Neural progenitor cell (in vitro differentiated cells): ENCODE measurements at regions not wholly inside any gene's neighbourhood (a gene's known extent, or its start where the extent isn't known, plus 50 kb on each side); places are given as distances from the start of the nearest gene placed in this dataset.

ENCODE experiments used
- DNase-seq: peaks from one replicate; pipeline ENCODE4 v3.0.0-alpha.2; 2016; ENCODE audit warnings: low spot score
- H2AFZ ChIP-seq: fragments of 200-600 bp; sonication (generic); replicated peaks from 2 replicates; pipeline ENCODE4 v1.6.1; 2016; ENCODE audit warnings: antibody characterized with exemption
- H3F3A ChIP-seq: fragments of 200-600 bp; sonication (generic); 2 replicates; pipeline ENCODE4 v1.6.1; 2016; ENCODE audit warnings: antibody characterized with exemption, low read depth
- H3K27ac ChIP-seq: fragments of 200-600 bp; sonication (generic); 2 replicates; pipeline ENCODE4 v1.5.1; 2016; ENCODE audit warnings: mild to moderate bottlenecking
- H3K27me3 ChIP-seq: fragments of 200-600 bp; sonication (generic); 2 replicates; pipeline ENCODE4 v1.6.1; 2016; ENCODE audit warnings: mild to moderate bottlenecking, moderate library complexity
- H3K36me3 ChIP-seq: fragments of 200-600 bp; sonication (generic); 2 replicates; pipeline ENCODE4 v1.5.1; 2016
- H3K4me1 ChIP-seq: fragments of 200-600 bp; sonication (generic); 2 replicates; pipeline ENCODE4 v1.6.1; 2016; ENCODE audit warnings: mixed run types
- H3K4me2 ChIP-seq: fragments of 200-600 bp; sonication (generic); 2 replicates; pipeline ENCODE4 v1.6.1; 2016
- H3K4me3 ChIP-seq: fragments of 200-600 bp; sonication (generic); 2 replicates; pipeline ENCODE4 v1.5.1; 2016
- H3K79me2 ChIP-seq: fragments of 200-600 bp; sonication (generic); 2 replicates; pipeline ENCODE4 v1.6.1; 2016; ENCODE audit warnings: low read depth
- H3K9ac ChIP-seq: fragments of 200-600 bp; sonication (generic); 2 replicates; pipeline ENCODE4 v1.6.1; 2016
- H3K9me3 ChIP-seq: fragments of 200-600 bp; sonication (generic); 2 replicates; pipeline ENCODE4 v1.5.1; 2016; ENCODE audit warnings: low read depth
- H4K20me1 ChIP-seq: fragments of 200-600 bp; sonication (generic); 2 replicates; pipeline ENCODE4 v1.6.1; 2016; ENCODE audit warnings: low read depth
- H3K27ac Mint-ChIP-seq: 3 replicates; pipeline ENCODE4 v1.8.0; 2021; ENCODE audit warnings: mixed read lengths
- H3K27me3 Mint-ChIP-seq: 2 replicates; pipeline ENCODE4 v1.8.0; 2022; ENCODE audit warnings: low read depth, mild to moderate bottlenecking, inconsistent platforms, moderate library complexity, mixed read lengths; ENCODE audit not compliant: insufficient read depth
- H3K36me3 Mint-ChIP-seq: 3 replicates; pipeline ENCODE4 v1.8.0; 2021; ENCODE audit warnings: mixed read lengths
- H3K4me1 Mint-ChIP-seq: 3 replicates; pipeline ENCODE4 v1.8.0; 2021; ENCODE audit warnings: mixed read lengths
- H3K4me3 Mint-ChIP-seq: 3 replicates; pipeline ENCODE4 v1.8.0; 2021; ENCODE audit warnings: mild to moderate bottlenecking, moderate library complexity, mixed read lengths
- H3K9me3 Mint-ChIP-seq: 3 replicates; pipeline ENCODE4 v1.8.0; 2020; ENCODE audit warnings: mixed read lengths
- CTCF ChIP-seq: fragments of 200-600 bp; sonication (generic); IDR thresholded peaks from 2 replicates; pipeline ENCODE4 v1.5.1; 2017; ENCODE audit warnings: antibody characterized with exemption, mild to moderate bottlenecking
- EZH2 ChIP-seq: fragments of 200-600 bp; sonication (generic); IDR thresholded peaks from 2 replicates; pipeline ENCODE4 v1.6.1; 2017; ENCODE audit warnings: antibody characterized with exemption, mild to moderate bottlenecking, moderate library complexity
- EZH2phosphoT487 ChIP-seq: fragments of 200-600 bp; sonication (generic); IDR thresholded peaks from 2 replicates; pipeline ENCODE4 v1.6.1; 2017; ENCODE audit warnings: antibody characterized with exemption

- H3K27me3 Mint-ChIP-seq: peaks cover 4% of the 10 kb centered on the region
- DNase-seq: no peak
- Histone ChIP-seq H3K4me3 (no peak overlapping the region), H3K9me3 (no peaks in the 10 kb centered on the region), H3K27ac (no peak overlapping the region), H3F3A (peaks cover 9% of the 10 kb centered on the region), H3K36me3 (no peaks in the 10 kb centered on the region), H3K27me3 (no peaks in the 10 kb centered on the region), H3K4me1 (peaks cover 13% of the 10 kb centered on the region), H3K4me2 (no peak overlapping the region), H3K9ac (no peak overlapping the region), H4K20me1 (no peaks in the 10 kb centered on the region), H2AFZ (no peak overlapping the region), H3K79me2 (no peaks in the 10 kb centered on the region)
- H3K36me3 Mint-ChIP-seq: no peaks in the 10 kb centered on the region
- H3K4me3 Mint-ChIP-seq: no peak overlapping the region
- peaks cover 5% of the 10 kb centered on the region for H3K4me1 Mint-ChIP-seq
- no peaks in the 10 kb centered on the region for H3K9me3 Mint-ChIP-seq
- TF ChIP-seq EZH2 (no peak), EZH2phosphoT487 (no peak), CTCF (no peak)
- H3K27ac Mint-ChIP-seq: no peak overlapping the region
These were observed 594.4 kb downstream of the TOX3 start for GRCh38 chr16:51952500-51952899.

- peaks cover 13% of the 10 kb centered on the region for H3K4me1 ChIP-seq
- Mint-ChIP-seq H3K9me3 (no peaks in the 10 kb centered on the region), H3K27me3 (peaks cover 4% of the 10 kb centered on the region), H3K27ac (no peak overlapping the region), H3K4me3 (no peak overlapping the region), H3K4me1 (peaks cover 8% of the 10 kb centered on the region), H3K36me3 (no peaks in the 10 kb centered on the region)
- H3K36me3 ChIP-seq: no peaks in the 10 kb centered on the region
- peaks cover 9% of the 10 kb centered on the region for H3F3A ChIP-seq
- H4K20me1 ChIP-seq: no peaks in the 10 kb centered on the region
- peak overlapping the region; percentile 18 for H3K4me2 ChIP-seq
- H3K79me2 ChIP-seq: no peaks in the 10 kb centered on the region
- H3K4me3 ChIP-seq: no peak overlapping the region
- H3K27me3 ChIP-seq: no peaks in the 10 kb centered on the region
- peak overlapping the region; percentile 34 for H2AFZ ChIP-seq
- peak; percentile 41 for DNase-seq
- no peak overlapping the region for H3K27ac ChIP-seq
- TF ChIP-seq EZH2 (no peak), EZH2phosphoT487 (no peak), CTCF (no peak)
- no peaks in the 10 kb centered on the region for H3K9me3 ChIP-seq
- H3K9ac ChIP-seq: no peak overlapping the region
These were observed 595.2 kb downstream of the TOX3 start for GRCh38 chr16:51951668-51952298.

- peaks cover 9% of the 10 kb centered on the region for H3F3A ChIP-seq
- H3K27me3 ChIP-seq: no peaks in the 10 kb centered on the region
- H4K20me1 ChIP-seq: no peaks in the 10 kb centered on the region
- H3K9ac ChIP-seq: no peak overlapping the region
- Mint-ChIP-seq H3K4me3 (no peak overlapping the region), H3K27me3 (no peaks in the 10 kb centered on the region), H3K36me3 (no peaks in the 10 kb centered on the region), H3K4me1 (peaks cover 8% of the 10 kb centered on the region), H3K27ac (no peak overlapping the region), H3K9me3 (no peaks in the 10 kb centered on the region)
- TF ChIP-seq EZH2 (no peak), CTCF (no peak), EZH2phosphoT487 (no peak)
- no peak overlapping the region for H3K4me2 ChIP-seq
- H3K27ac ChIP-seq: no peak overlapping the region
- H3K9me3 ChIP-seq: no peaks in the 10 kb centered on the region
- no peaks in the 10 kb centered on the region for H3K36me3 ChIP-seq
- H3K4me1 ChIP-seq: peaks cover 13% of the 10 kb centered on the region
- H2AFZ ChIP-seq: no peak overlapping the region
- H3K79me2 ChIP-seq: no peaks in the 10 kb centered on the region
- no peak for DNase-seq
- no peak overlapping the region for H3K4me3 ChIP-seq
These were observed 596.7 kb downstream of the TOX3 start for GRCh38 chr16:51950118-51950780.
